GM12892 (cell line): ENCODE measurements at regions not wholly inside any gene's neighbourhood (a gene's known extent, or its start where the extent isn't known, plus 50 kb on each side); places are given as distances from the start of the nearest gene placed in this dataset.
"Not testable (repeated sequence)": the region's sequence is repeated elsewhere in the genome, so short reads cannot be mapped to it uniquely, and the experiment has no call there.

Experiments used
- POLR2A ChIP-seq: IDR thresholded peaks from 2 replicates; pipeline ENCODE4 v1.6.1; 2011; ENCODE audit warnings: low read depth, low read length, control low read depth
- POLR2AphosphoS5 ChIP-seq: IDR thresholded peaks from 2 replicates; pipeline ENCODE4 v1.6.1; 2011; ENCODE audit warnings: low read depth, low read length, control low read depth
- TAF1 ChIP-seq: IDR thresholded peaks from 2 replicates; pipeline ENCODE4 v1.6.1; 2011; ENCODE audit warnings: low read depth, mild to moderate bottlenecking, control low read depth, low read length, borderline replicate concordance

DNA sequence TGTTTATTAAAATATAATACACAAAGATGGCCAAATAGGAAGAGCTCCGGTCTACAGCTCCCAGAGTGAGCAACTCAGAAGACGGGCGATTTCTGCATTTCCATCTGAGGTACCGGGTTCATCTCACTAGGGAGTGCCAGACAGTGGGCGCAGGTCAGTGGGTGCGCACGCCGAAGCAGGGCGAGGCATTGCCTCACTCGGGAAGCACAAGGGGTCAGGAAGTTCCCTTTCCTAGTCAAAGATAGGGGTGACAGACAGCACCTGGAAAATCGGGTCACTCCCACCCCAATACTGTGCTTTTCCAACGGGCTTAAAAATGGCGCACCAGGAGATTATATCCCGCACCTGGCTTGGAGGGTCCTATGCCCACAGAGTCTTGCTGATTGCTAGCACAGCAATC, 234.9 kb upstream of the CDH11 start:
- not testable (repeated sequence) for TF ChIP-seq TAF1, POLR2AphosphoS5, POLR2A
